Hypothalamus (tissue), 51 donors: ENCODE measurements at regions not wholly inside any gene's neighbourhood (a gene's known extent, or its start where the extent isn't known, plus 50 kb on each side); places are given as distances from the start of the nearest gene placed in this dataset.

ENCODE experiments used
- DNase-seq, 51 donors: peaks; one replicate each; lab custom pipeline; 2025; lab: John Stamatoyannopoulos, UW

DNA sequence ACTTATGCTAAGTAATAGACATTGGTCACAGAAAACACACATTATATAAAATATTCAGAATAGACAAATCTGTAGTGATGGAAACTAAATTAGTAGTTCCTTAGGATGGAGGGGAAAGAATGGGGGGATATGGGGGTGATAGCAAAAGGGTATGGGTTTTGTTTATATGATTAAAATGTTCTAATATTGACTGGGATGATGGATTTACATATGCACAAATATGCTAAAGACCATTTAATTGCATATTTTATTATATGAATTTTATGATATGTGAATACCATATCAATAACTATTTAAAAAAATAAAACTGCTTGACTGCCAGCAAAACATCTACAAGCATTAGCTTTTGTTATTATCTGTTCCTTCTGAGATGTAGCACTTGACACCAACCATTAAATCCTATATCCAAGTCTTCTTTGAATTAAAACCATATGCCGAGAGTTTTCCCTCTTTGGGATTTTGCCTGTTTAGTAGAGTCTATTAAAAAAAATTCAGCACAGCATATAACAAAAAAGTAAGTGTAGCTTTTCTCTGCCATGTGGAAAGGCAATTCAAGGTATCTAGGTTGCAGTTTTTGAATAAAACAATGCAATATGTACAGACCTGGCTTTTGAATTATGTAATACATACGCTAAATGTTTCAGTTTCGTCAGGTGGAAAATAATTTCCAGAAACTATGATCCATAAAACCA lies 2584.1 kb upstream of the PCDH20 start:
- no peak for DNase-seq

- DNase-seq = no peak
Measured at GRCh38 chr13:63983366-63983765, 2567.7 kb upstream of the PCDH20 start.

DNA sequence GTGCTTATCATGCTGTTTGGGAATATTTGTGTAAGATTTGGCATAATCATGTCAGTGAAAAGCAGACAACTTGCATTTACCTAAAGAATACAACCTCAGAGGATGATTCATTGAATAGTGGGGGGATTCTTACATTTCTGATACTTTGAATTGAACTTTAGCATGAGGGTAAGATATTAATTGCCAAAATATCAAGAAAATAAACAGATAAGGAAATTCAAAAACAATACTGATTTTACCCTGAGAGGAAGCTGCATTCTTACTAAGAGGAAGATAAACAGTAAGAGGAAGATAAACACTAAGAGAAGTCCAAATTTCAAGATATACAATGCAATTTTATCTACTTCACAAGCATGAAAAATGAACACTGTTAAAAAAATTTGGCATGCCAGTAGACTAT lies 2564.3 kb upstream of the PCDH20 start:
- DNase-seq = no peak

GRCh38 chr13:63972328-63972727 lies 2556.7 kb upstream of the PCDH20 start:
- DNase-seq = no peak

GRCh38 chr13:63954683-63955082 lies 2539.0 kb upstream of the PCDH20 start:
- DNase-seq = no peak

- DNase-seq = no peak
Measured at GRCh38 chr13:63948045-63948444, 2532.4 kb upstream of the PCDH20 start.

DNA sequence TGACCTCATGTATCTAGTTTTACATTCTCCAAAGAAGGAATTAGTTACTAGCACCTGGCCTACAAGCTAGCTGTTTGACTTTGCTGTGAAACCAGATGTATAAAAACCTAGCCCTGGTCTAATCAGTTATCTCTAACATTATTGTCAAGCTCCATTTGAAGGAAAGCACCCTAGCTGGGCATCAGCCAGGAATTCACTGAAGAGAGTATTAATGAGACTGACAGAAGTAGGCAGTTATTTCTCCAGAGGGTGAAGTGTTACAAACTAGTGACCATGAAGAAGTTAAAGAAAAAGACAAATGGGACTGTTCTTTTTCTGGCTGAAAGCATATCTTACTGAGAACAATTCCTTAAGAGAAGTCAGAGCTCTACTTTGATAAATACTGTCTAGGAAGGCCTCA lies 2529.3 kb upstream of the PCDH20 start:
- DNase-seq = no peak

DNA sequence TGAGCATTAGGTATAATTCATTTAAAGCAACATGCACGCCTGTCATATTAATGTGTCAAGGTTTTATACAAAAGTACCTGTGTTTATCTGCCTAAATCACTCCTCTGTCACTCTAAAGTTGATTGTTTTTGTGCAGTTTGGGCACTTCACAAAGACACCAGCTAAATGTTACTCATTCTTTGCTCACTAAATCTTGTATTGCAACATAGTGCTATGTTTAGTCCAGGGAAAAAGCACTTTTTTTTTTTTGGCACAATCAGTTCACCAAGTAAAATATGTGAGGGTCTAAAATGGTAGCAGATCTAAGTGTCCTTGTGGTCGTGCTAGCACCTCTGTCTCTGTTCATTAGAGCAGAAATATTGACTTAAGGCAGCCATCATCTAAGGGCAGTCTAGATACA lies 2526.7 kb upstream of the PCDH20 start:
- no peak for DNase-seq

DNA sequence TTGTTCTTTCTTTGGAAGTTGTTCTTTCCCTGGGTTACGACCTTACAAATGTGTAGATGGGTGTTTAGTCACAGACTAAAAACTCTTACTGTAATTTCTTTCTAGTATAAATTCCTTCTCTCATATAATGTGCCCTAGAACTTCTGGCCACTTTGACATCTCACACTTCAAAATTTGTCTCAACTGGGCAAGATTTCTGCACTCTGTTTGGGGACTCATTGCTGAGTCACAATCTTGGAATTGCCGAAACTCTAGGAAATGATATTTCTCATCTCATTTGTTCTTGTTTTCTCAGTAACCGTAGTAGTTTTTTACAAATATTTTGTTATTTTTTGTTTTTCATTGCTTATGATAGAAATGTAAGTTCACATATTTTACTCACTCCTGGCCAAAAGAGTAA lies 2523.2 kb upstream of the PCDH20 start:
- no peak for DNase-seq

DNA sequence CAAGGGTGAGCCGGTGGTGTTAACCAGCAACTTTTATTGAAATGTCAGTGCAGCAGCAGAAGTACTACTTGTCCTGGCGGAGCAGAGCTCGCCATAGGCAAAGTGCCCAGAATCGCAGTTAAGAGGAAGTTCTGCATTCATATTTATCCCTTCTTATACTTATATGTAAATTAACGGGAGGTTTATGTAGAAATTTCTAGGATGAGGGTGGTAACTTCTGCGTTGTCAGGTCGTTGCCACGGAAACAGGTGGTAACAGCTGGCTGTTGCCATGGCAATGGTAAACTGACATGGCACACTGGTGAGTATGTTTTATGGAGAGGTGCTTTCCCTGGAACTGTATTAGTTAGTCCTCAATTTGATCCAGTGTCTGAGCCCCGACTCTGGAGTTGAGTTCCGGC lies 2494.9 kb upstream of the PCDH20 start:
- DNase-seq = peak in 14 of 51 donors; percentile 0 to 30 (median 2)

- no peak for DNase-seq
Measured at GRCh38 chr13:63909726-63910375, 2494.2 kb upstream of the PCDH20 start.

- DNase-seq = no peak
Measured at GRCh38 chr13:63902141-63902540, 2486.5 kb upstream of the PCDH20 start.

DNA sequence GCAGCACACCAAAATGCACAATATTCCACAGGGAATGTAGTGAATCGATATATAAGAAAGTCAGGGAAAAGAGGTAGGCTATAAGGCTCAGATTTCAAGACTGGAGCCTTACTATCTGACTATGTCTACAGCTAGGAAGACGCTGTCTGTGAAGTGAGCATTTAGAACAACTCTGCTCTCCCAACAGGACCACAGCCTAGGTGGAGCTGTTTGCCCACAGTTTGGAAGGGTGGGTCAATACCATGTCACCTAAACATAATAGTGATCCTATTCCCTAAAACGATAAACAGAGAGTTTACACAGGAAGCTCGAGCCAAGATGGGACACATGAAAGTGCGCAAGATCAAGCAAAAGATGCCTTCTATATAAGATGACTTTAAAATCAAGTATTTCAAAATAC lies 2486.0 kb upstream of the PCDH20 start:
- DNase-seq = no peak

- no peak for DNase-seq
Measured at GRCh38 chr13:63900406-63900805, 2484.8 kb upstream of the PCDH20 start.

- DNase-seq = no peak
Measured at GRCh38 chr13:63896321-63896720, 2480.7 kb upstream of the PCDH20 start.

GRCh38 chr13:63882052-63882451 lies 2466.4 kb upstream of the PCDH20 start:
- DNase-seq = no peak

DNA sequence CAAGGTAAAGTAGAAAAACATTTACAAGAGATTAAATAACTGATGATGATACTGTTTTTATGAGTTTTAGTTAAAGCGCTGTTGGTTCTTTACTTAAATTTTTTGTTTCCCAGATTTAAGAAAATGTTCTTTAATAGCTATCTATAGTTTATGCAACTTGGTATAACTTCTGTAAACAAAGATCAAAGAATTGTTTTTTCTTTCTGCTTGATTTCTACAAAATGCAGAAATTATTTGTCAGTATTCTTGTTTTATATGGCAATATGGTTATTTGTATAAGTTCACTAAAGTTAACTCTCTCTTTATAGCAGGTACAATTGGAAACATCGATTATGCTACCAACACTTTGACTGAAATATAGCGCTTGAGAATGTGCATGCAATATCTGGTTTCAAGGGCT lies 2465.1 kb upstream of the PCDH20 start:
- no peak for DNase-seq

- DNase-seq = no peak
Measured at GRCh38 chr13:63873936-63874335, 2458.3 kb upstream of the PCDH20 start.

GRCh38 chr13:63864171-63864902 lies 2448.7 kb upstream of the PCDH20 start:
- DNase-seq = no peak

DNA sequence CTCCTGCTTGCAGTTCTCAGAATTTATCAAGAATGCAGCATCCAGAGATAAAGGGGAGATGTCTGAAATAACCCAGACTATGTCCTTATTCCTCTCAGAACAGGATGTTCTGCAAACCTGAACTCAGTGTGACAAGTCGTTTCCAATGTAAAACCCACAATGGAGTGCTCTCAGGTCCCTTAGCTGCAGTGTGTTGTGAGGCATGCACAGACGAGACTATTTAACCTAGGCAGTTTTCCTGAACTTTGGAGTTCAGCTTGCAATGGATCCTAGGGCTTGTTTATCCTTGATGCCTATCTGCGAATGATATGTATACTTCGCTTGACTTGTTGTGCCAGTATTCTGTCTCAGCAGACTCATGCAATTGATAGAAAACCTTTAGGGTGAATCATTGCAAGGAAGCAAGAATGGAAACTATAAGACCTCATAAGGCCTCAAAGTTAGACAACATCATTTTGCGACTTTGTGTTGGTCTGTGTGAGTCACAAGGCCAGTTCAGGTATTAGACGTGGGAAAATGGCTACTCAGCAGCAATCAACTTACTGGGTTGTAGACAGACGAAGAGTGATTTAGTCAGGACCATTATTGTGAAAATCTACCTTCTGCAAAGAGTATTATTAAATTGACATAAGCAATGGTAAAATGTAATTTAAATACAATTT lies 2439.9 kb upstream of the PCDH20 start:
- DNase-seq = no peak

GRCh38 chr13:63853816-63854215 lies 2438.2 kb upstream of the PCDH20 start:
- DNase-seq = no peak
